Osteoblast (primary cell): ENCODE measurements at regions not wholly inside any gene's neighbourhood (a gene's known extent, or its start where the extent isn't known, plus 50 kb on each side); places are given as distances from the start of the nearest gene placed in this dataset.
"Not testable (repeated sequence)": the region's sequence is repeated elsewhere in the genome, so short reads cannot be mapped to it uniquely, and the experiment has no call there.

ENCODE experiments used
- DNase-seq: peaks from one replicate; pipeline ENCODE4 v3.0.0; 2011; ENCODE audit warnings: low spot score, mixed read lengths; ENCODE audit not compliant: insufficient read length; ENCODE audit errors: missing footprints
- H2AFZ ChIP-seq: 2 replicates; pipeline ENCODE4 v1.6.0; 2011; ENCODE audit warnings: mild to moderate bottlenecking, low read length
- H3K27ac ChIP-seq: 2 replicates; pipeline ENCODE4 v1.5.1; 2011; ENCODE audit warnings: mild to moderate bottlenecking, low read depth, low read length, moderate library complexity
- H3K27me3 ChIP-seq: 2 replicates; pipeline ENCODE4 v1.6.0; 2012; ENCODE audit warnings: mild to moderate bottlenecking, control low read depth, inconsistent platforms, low read length, moderate library complexity; ENCODE audit not compliant: insufficient read depth
- H3K36me3 ChIP-seq: 2 replicates; pipeline ENCODE4 v1.5.1; 2011; ENCODE audit warnings: mild to moderate bottlenecking, low read length, control low read depth, moderate library complexity; ENCODE audit not compliant: insufficient read depth
- H3K4me1 ChIP-seq: 2 replicates; pipeline ENCODE4 v1.5.1; 2011; ENCODE audit warnings: mild to moderate bottlenecking, low read length, control low read depth, moderate library complexity; ENCODE audit not compliant: insufficient read depth
- H3K4me2 ChIP-seq: 2 replicates; pipeline ENCODE4 v1.6.0; 2011; ENCODE audit warnings: mild to moderate bottlenecking, low read length; ENCODE audit not compliant: insufficient read depth
- H3K4me3 ChIP-seq: fragments of 200-600 bp; sonication (generic); 3 replicates; pipeline ENCODE4 v1.5.1; 2012; ENCODE audit warnings: mild to moderate bottlenecking, low read length, inconsistent platforms; ENCODE audit not compliant: insufficient read depth
- H3K79me2 ChIP-seq: 2 replicates; pipeline ENCODE4 v1.6.0; 2012; ENCODE audit warnings: mild to moderate bottlenecking, low read length, control low read depth, inconsistent platforms; ENCODE audit not compliant: insufficient read depth
- H3K9me3 ChIP-seq: 2 replicates; pipeline ENCODE4 v1.5.1; 2011; ENCODE audit warnings: low read depth, low read length, control low read depth
- H4K20me1 ChIP-seq: 2 replicates; pipeline ENCODE4 v1.6.0; 2012; ENCODE audit warnings: mild to moderate bottlenecking, low read length, control low read depth; ENCODE audit not compliant: insufficient read depth
- TF ChIP-seq, protein P1 (sequence below): IDR thresholded peaks from 2 replicates; pipeline ENCODE4 v1.5.1; 2011; ENCODE audit warnings: mild to moderate bottlenecking, low read depth, low read length, moderate library complexity; ENCODE audit errors: extremely low read depth

DNA sequence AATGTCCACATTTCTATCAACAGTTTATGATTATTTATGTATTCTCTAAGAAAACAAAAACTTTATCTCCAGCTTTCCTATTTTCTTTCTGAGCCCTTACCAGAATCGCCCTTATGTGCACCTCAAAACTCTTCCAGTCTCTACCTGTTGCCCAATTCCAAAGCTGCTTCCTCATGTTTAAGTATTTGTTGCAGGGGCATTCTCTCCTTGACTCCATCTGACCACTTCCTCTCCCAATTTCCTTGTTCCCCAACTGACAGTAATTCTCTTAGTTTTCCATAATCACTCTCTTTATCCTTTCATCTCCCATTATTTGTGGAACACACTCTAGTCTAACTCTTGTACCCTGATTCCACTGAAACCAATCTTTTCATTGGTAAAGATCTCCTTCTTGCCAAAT, 105.4 kb upstream of the RBBP8 start:
- Histone ChIP-seq H3K4me1 (peaks cover 36% of the 10 kb centered on the region), H3K4me3 (no peak overlapping the region), H3K79me2 (no peaks in the 10 kb centered on the region), H3K27me3 (no peaks in the 10 kb centered on the region), H3K9me3 (no peaks in the 10 kb centered on the region), H3K27ac (peak overlapping the region; percentile 88), H3K36me3 (no peaks in the 10 kb centered on the region), H4K20me1 (no peaks in the 10 kb centered on the region), H2AFZ (no peak overlapping the region), H3K4me2 (peak overlapping the region; percentile 21)
- TF ChIP-seq, protein P1, sequence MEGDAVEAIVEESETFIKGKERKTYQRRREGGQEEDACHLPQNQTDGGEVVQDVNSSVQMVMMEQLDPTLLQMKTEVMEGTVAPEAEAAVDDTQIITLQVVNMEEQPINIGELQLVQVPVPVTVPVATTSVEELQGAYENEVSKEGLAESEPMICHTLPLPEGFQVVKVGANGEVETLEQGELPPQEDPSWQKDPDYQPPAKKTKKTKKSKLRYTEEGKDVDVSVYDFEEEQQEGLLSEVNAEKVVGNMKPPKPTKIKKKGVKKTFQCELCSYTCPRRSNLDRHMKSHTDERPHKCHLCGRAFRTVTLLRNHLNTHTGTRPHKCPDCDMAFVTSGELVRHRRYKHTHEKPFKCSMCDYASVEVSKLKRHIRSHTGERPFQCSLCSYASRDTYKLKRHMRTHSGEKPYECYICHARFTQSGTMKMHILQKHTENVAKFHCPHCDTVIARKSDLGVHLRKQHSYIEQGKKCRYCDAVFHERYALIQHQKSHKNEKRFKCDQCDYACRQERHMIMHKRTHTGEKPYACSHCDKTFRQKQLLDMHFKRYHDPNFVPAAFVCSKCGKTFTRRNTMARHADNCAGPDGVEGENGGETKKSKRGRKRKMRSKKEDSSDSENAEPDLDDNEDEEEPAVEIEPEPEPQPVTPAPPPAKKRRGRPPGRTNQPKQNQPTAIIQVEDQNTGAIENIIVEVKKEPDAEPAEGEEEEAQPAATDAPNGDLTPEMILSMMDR: no peak
- no peak for DNase-seq

DNA sequence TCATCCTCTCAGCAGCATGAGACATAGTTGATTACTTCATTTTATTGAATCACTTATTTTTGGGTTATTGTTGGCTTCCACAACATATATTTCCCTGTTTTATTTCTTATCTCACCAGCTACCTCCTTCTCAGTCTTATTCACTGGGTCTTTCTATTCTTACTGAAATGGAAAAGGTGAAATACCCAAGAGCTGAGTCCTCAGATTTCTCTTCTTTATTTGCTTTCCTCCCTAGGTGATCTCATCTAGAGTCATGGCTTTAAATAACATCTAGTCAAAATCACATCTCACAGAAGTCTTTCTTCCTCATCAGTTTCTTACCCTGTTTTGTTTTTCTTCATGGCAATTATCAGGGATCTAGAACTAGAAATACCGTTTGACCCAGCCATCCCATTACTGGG, 105.0 kb upstream of the RBBP8 start:
- H3K4me1 ChIP-seq: peaks cover 40% of the 10 kb centered on the region
- TF ChIP-seq, protein P1: no peak
- H3K9me3 ChIP-seq: no peaks in the 10 kb centered on the region
- peak overlapping the region; percentile 88 for H3K27ac ChIP-seq
- no peaks in the 10 kb centered on the region for H3K36me3 ChIP-seq
- H3K27me3 ChIP-seq: no peaks in the 10 kb centered on the region
- no peak overlapping the region for H3K4me3 ChIP-seq
- no peaks in the 10 kb centered on the region for H4K20me1 ChIP-seq
- no peaks in the 10 kb centered on the region for H3K79me2 ChIP-seq
- no peak for DNase-seq
- H3K4me2 ChIP-seq: no peak overlapping the region
- H2AFZ ChIP-seq: no peak overlapping the region

DNA sequence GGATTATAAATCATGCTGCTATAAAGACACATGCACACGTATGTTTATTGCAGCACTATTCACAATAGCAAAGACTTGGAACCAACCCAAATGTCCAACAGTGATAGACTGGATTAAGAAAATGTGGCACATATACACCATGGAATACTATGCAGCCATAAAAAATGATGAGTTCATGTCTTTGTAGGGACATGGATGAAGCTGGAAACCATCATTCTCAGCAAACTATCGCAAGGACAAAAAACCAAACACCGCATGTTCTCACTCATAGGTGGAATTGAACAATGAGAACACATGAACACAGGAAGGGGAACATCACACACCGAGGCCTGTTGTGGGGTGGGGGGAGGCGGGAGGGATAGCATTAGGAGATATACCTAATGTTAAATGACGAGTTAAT, 104.5 kb upstream of the RBBP8 start:
- not testable (repeated sequence) for H3K4me2 ChIP-seq, H3K9me3 ChIP-seq, H3K36me3 ChIP-seq, H3K4me3 ChIP-seq, H4K20me1 ChIP-seq, H3K27me3 ChIP-seq, H3K79me2 ChIP-seq, H2AFZ ChIP-seq, DNase-seq
- Histone ChIP-seq H3K4me1 (peaks cover 42% of the 10 kb centered on the region), H3K27ac (peak overlapping the region; percentile 88)

DNA sequence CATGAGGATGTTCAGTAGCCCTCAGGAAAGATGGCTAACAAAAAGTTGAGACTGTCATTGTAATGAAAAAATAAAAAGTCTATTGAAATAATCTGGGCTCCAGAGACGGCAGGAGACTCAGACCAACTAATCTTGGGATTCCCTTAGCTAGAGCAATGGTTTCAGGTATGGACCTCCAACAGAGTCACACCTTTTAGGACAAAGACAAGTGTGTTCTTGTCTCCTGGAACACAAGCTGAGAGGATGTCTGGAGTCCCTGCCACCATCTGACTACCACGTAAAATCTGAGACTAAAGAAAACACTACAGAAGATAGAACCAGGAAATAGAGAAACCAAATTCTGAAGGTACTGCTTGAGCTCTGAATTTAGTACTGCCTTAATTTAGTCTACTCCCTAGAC, 103.3 kb upstream of the RBBP8 start:
- TF ChIP-seq, protein P1: no peak
- Histone ChIP-seq H3K27ac (no peak overlapping the region), H3K27me3 (no peaks in the 10 kb centered on the region), H3K4me3 (no peak overlapping the region), H4K20me1 (no peaks in the 10 kb centered on the region), H3K79me2 (no peaks in the 10 kb centered on the region), H3K9me3 (no peaks in the 10 kb centered on the region), H3K4me2 (no peak overlapping the region), H3K4me1 (peaks cover 42% of the 10 kb centered on the region), H3K36me3 (no peaks in the 10 kb centered on the region), H2AFZ (peak overlapping the region; percentile 64)
- no peak for DNase-seq
